ENCODE measurements at regions not wholly inside any gene's neighbourhood (a gene's known extent, or its start where the extent isn't known, plus 50 kb on each side); places are given as distances from the start of the nearest gene placed in this dataset.
"Not testable (repeated sequence)": the region's sequence is repeated elsewhere in the genome, so short reads cannot be mapped to it uniquely, and the experiment has no call there.

DNA sequence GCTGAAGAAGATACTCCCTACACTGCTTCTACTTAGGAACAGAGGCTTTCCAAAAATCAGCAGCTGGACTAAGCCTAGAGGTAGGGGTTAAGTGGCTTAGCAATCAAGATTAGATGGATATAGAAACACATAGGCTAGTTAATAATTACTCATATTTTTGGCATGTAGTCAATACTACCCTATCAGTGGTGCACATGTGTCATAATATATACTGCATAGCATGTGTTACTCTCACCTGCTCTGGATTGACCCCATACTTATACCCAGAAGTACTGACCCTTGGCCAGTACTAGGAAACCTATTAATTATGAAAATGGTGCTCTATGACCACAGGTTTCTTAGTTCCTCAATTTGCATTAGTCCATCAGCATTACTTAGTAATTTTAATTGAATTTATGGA is 528.4 kb upstream of the LMO3 start:
- H3K36me3 Mint-ChIP-seq (ENCODE audit: low read depth, unreplicated experiment) = no peaks in the 10 kb centered on the region
- no peaks in the 10 kb centered on the region for H3K9me3 Mint-ChIP-seq (ENCODE audit: unreplicated experiment)
- no peak for DNase-seq (ENCODE audit: low spot score)
- H3K27ac Mint-ChIP-seq (ENCODE audit: unreplicated experiment) = no peak overlapping the region
- H3K27me3 Mint-ChIP-seq (ENCODE audit: unreplicated experiment) = no peaks in the 10 kb centered on the region
- TF ChIP-seq CTCF (IDR thresholded peaks at IDR 0.05; ENCODE audit: unreplicated experiment) = no peak
- H3K4me1 Mint-ChIP-seq (ENCODE audit: unreplicated experiment) = no peaks in the 10 kb centered on the region
- no peak overlapping the region for H3K4me3 Mint-ChIP-seq (ENCODE audit: unreplicated experiment)

- no peak for TF ChIP-seq CTCF (IDR thresholded peaks at IDR 0.05; ENCODE audit: unreplicated experiment)
- H3K9me3 Mint-ChIP-seq (ENCODE audit: unreplicated experiment) = no peaks in the 10 kb centered on the region
- no peaks in the 10 kb centered on the region for H3K4me1 Mint-ChIP-seq (ENCODE audit: unreplicated experiment)
- no peaks in the 10 kb centered on the region for H3K36me3 Mint-ChIP-seq (ENCODE audit: low read depth, unreplicated experiment)
- H3K27me3 Mint-ChIP-seq (ENCODE audit: unreplicated experiment) = no peaks in the 10 kb centered on the region
- DNase-seq (ENCODE audit: low spot score) = no peak
- no peak overlapping the region for H3K27ac Mint-ChIP-seq (ENCODE audit: unreplicated experiment)
- H3K4me3 Mint-ChIP-seq (ENCODE audit: unreplicated experiment) = no peak overlapping the region
Measured at GRCh38 chr12:17132336-17132735, 526.4 kb upstream of the LMO3 start.

GRCh38 chr12:17116538-17116937 is 510.6 kb upstream of the LMO3 start:
- not testable (repeated sequence) for H3K4me3 Mint-ChIP-seq (ENCODE audit: unreplicated experiment); H3K27me3 Mint-ChIP-seq (ENCODE audit: unreplicated experiment); H3K9me3 Mint-ChIP-seq (ENCODE audit: unreplicated experiment); H3K27ac Mint-ChIP-seq (ENCODE audit: unreplicated experiment); DNase-seq (ENCODE audit: low spot score); H3K36me3 Mint-ChIP-seq (ENCODE audit: low read depth, unreplicated experiment); H3K4me1 Mint-ChIP-seq (ENCODE audit: unreplicated experiment)

DNA sequence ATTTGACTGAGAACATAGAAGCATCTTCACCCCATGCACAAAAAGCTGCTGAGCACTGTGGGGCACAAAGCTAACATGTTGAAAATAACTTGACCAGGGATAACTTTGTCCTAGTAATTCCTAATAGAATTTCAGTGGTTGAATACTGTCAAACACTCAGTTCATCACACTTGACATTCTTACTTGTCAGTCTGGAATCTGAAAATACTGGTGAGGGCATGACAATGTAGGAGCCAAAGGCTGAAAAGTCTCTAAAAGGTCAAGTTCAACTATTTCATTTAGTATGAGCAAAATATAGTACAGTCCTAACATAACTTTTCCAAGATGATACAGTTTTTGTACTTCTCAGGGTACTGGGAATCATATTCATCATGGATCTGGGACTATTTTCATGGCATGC is 504.4 kb upstream of the LMO3 start:
- no peaks in the 10 kb centered on the region for H3K27me3 Mint-ChIP-seq (ENCODE audit: unreplicated experiment)
- H3K4me3 Mint-ChIP-seq (ENCODE audit: unreplicated experiment) = no peak overlapping the region
- H3K9me3 Mint-ChIP-seq (ENCODE audit: unreplicated experiment) = no peaks in the 10 kb centered on the region
- H3K36me3 Mint-ChIP-seq (ENCODE audit: low read depth, unreplicated experiment) = no peaks in the 10 kb centered on the region
- TF ChIP-seq CTCF (IDR thresholded peaks at IDR 0.05; ENCODE audit: unreplicated experiment) = no peak
- no peak overlapping the region for H3K27ac Mint-ChIP-seq (ENCODE audit: unreplicated experiment)
- DNase-seq (ENCODE audit: low spot score) = no peak
- H3K4me1 Mint-ChIP-seq (ENCODE audit: unreplicated experiment) = peaks cover 2% of the 10 kb centered on the region

GRCh38 chr12:17108877-17109541 is 503.0 kb upstream of the LMO3 start:
- H3K4me1 Mint-ChIP-seq (ENCODE audit: unreplicated experiment) = no peaks in the 10 kb centered on the region
- H3K27me3 Mint-ChIP-seq (ENCODE audit: unreplicated experiment) = no peaks in the 10 kb centered on the region
- TF ChIP-seq CTCF (IDR thresholded peaks at IDR 0.05; ENCODE audit: unreplicated experiment) = no peak
- no peaks in the 10 kb centered on the region for H3K36me3 Mint-ChIP-seq (ENCODE audit: low read depth, unreplicated experiment)
- H3K9me3 Mint-ChIP-seq (ENCODE audit: unreplicated experiment) = no peaks in the 10 kb centered on the region
- H3K4me3 Mint-ChIP-seq (ENCODE audit: unreplicated experiment) = no peak overlapping the region
- DNase-seq (ENCODE audit: low spot score) = no peak
- no peak overlapping the region for H3K27ac Mint-ChIP-seq (ENCODE audit: unreplicated experiment)
